ENCODE measurements at regions not wholly inside any gene's neighbourhood (a gene's known extent, or its start where the extent isn't known, plus 50 kb on each side); places are given as distances from the start of the nearest gene placed in this dataset.

- DNase-seq (ENCODE audit: low read depth) = no peak
These were observed 76.7 kb upstream of the UNC5A start for GRCh38 chr5:176733406-176734262.

DNA sequence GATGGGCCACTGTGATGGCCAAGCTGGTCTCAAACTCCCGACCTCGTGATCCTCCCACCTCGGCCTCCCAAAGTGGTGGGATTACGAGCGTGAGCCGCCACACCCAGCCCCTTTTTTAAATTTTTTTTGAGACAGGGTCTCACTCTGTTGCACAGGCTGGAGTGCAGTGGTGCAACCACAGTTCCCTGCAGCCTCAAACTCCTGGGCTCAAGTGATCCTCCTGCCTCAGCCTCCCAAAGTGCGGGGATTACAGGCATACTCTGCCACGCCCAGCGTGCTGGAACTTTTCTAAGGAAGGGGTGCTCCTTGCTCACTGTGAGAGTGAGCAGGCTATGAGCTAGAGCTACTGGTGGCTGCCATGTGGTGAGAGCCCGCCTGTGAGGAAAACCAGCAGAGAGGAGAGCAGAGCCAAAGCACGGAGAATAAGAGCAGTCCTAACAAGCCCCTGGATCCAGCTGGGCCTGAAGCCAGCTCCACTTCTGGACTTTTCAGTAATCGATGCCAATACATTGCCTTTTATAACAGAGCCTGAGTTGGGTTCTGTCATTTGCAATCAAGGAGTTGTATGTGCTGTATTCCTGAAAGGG, 75.5 kb upstream of the UNC5A start:
- DNase-seq (ENCODE audit: low read depth) = no peak

DNA sequence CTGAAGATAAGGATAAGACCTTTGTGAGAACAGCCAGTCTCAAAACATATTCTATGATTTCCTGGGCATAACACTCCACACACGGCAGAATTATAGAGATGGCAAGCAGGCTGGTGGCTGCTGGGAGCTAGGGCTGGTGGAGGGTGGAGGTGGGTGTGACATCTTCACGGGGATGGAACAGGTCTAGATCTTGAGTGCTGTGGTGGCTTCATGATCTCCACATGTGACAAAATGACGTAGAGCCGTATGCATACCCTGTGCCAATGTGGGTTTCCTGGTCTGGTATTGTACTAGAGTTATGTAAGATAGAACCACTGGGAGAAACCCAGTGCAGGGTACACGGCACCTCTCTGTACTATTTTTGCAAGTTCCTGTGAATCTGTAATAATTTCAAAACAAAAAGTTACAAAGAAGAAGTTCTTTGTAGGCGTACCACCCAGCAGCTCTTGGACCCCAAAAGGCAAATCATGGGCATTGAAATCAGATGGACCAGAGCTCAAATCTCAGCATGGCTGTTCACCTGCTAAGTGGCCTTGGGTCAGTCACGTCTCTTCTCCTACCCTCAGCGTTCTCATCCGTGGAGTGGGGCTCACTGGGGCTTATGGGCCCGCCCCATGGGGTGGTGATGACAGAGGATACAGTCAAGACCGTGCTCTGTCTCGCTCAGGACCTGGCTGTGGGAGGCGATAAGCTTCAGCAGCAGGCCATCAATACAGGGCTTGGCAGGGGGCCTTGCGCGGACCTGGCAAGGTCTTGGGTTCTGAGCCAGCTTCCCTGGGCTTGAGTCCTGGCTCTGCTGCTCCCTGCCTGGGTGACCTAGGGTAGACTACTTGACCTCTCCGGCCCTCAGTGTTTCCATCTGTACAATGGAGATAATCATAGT, 74.7 kb upstream of the UNC5A start:
- no peak for DNase-seq (ENCODE audit: low read depth)

- no peak for DNase-seq (ENCODE audit: low read depth)
These were observed 73.9 kb upstream of the UNC5A start for GRCh38 chr5:176736301-176736930.

GRCh38 chr5:176736931-176737745, 73.2 kb upstream of the UNC5A start:
- DNase-seq (ENCODE audit: low read depth) = no peak

DNA sequence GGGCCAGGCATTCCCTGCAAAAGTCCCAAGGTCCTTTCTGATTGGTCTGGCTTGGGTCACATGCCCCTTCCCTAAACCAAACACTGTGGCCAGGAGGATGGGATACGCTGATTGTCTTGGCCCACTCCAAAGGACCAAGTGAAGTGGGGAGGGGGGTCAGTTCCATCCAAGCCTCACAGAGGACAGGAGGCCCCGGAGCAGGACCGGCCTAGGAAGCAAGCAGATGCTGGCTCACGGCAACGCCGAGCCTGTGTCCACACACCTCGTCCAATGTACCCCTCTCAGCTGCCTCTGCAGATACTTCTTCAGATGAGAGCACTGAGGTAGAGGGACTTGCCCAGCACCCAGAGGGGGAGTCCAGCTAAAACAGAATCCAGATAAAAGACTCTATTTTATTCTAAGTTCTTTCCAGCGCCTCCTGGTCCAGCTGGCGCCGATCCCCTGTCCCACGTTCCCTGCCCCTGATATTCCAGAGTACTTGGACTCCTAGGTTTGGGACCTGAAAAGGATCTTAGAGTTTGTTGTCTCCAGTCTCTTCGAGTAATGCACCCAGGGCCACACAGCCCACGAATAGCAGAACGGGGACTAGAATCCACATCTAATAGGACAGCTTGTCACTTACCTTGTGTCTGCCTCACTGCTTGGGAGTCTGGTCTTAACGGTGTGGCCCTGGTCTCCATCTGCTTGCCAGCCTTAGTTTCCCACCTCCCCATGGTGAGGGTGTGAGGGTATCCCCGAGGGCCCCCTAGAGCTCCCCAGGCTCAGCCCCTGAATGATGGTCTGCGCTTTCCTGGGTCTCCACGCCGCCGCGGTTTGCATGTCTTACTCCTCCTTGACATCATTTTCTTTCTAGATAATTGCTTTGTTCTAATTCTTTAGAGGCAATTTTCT, 72.4 kb upstream of the UNC5A start:
- no peak for DNase-seq (ENCODE audit: low read depth)

GRCh38 chr5:176738637-176739250, 71.6 kb upstream of the UNC5A start:
- DNase-seq (ENCODE audit: low read depth) = no peak

DNA sequence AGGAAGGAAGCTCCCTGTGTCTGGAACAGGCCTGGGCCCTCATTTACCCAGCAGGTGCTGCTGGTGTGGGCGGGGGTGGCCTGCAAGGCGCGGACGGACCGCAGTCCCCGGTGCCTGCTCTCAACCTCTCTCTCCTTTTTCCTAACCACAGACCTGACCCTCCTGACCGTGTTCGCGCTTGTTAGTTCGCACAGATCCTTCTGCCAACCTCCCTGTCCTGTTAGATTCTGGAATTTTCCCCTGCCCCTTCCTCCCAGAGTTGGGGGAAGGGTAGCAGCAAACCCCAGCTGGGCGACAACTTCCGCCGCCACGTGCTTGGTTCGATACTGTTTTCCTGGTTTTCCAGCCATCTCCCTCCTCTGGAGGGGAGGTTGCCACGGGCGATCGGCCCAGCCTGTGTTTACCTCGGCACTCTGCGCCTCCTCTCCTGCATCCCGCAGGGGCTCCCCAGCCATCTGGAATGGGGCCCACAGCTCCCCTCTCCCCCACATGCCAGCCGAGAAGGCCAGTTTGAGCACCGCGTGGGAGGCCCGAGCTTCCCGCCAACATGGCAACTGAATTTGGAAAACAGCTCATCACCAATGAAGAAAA, 70.8 kb upstream of the UNC5A start:
- DNase-seq (ENCODE audit: low read depth) = no peak

DNA sequence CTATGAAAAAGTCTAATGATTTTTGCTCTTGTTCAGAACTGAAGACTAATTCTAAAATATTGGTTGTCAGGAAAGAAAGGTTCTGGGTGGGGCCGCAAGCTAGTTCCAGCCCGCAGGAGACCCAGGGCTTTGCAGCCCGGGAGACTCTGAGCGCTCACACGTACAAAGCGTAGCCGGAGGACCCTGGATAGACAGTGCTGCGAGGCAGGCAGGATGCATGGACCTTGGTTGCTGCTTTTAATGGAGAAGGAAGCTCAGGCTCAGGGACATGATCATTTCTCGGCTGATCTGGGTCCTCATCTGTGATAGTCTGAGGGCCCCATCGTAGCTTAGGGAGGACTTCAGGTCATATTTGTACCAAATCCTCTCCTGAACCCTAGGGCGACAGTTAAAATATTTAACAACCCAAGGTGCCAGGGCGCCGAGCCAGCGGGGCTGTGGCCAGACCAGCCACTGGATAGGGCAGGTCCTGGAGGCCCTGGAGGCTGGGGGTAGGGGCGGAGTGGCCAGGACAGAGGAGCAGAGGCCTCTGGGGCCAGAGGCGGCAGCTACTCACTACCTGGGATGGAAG, 70.1 kb upstream of the UNC5A start:
- no peak for DNase-seq (ENCODE audit: low read depth)

DNA sequence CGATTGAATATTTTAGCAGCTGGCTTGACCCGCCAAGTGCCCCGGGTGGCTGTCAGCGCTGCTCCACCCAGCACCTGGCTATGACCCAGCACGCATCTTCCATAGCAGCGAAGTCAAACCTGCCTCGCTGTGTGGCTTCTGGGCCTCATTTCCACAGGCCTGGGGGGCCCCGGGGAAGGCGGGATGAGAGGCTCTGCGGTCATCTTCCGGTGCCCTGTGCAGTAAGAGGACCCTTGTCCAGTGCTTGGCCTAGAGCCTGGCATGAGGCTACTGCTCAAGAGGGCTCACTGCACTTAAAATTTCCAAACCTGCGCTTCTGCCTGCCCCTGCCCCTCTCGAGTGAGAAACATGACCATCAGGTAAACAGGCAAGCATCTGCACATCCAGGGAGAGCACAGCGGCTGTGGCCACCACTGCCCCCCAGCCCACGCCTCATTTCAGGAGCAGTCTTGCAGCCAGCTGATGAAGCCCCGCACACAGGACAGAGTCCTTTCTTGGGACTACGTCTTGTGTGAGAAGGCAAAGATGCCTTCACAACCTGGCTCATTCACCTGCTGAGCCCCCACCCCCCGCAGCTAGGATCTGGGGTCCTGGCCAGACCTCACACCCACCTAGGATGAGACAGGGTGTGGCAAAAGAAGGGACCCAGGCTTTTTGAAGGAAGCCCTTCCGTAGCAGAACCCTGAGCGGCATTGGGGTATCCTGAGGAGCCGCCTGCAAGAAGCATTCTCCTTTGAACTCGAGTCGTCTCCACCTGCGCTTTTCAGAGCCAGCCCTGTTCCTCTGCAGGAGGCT, 69.5 kb upstream of the UNC5A start:
- DNase-seq (ENCODE audit: low read depth) = no peak

DNA sequence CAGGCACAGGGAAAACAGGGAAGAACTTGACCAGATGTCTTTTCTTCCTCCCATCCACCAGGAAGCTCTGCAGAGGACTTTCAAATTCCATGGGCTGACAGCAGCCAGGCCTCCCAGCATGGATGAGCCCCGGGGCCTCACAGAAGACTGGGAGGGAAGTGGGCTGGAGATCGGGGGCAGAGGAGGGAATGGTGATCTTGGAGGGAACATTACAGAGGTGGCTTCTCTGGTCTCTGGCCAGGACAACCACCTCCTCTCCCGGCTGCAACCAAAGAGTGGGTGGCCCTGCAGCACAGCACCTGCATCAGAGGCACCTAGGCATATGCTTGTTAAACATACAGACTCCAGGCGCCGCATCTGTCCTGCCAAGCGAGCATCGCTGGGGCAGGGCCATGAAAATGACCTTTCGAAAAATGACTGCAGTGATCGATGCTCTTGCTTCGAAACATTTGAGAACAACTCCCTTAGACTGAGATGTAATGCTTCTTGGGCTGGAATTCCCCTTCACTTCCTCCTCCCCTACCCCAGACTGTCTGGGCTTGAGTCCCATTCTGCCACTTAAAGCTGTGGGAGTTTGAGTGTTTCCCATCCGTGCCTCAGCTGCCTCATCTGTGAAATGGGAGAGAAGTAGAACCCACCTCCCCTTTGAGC, 68.7 kb upstream of the UNC5A start:
- no peak for DNase-seq (ENCODE audit: low read depth)

- no peak for DNase-seq (ENCODE audit: low read depth)
These were observed 67.9 kb upstream of the UNC5A start for GRCh38 chr5:176742246-176743105.

- DNase-seq (ENCODE audit: low read depth) = no peak
These were observed 67.1 kb upstream of the UNC5A start for GRCh38 chr5:176743136-176743861.

DNA sequence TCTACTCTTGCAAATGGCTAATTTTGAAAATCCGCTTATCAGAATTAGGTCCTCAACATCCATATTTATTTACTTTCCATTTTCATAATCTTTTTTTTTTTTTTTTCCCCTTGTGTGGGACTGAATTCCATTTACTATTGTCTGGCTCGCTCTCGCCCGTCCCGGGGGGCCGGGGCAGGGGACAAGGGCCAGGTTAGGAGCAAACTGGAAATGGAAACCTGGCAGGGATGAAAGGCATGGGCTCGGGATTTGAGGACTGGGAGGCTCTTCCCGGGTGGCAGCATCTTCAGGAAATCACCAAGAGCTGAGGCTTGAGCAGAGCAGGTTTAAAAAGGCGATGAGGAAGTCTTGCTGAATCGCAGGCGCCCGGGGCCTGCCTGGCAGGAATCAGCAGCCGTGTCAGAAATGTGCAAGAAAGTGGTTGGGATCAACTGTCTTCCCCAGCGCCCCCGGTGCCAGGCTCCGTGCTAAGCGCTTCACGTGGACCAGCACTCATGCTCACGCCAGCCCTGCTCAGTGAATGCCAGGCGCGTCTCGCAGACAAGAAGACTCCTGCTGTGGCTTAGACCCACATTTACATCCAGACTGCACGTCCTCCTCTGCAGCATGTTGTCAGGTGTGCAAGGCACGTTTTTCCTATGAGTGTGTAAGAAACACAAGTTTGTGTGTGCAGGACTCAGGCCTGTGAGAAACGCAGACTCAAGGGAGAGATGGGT, 66.3 kb upstream of the UNC5A start:
- no peak for DNase-seq (ENCODE audit: low read depth)

GRCh38 chr5:176744584-176744965, 65.8 kb upstream of the UNC5A start:
- DNase-seq (ENCODE audit: low read depth) = no peak

DNA sequence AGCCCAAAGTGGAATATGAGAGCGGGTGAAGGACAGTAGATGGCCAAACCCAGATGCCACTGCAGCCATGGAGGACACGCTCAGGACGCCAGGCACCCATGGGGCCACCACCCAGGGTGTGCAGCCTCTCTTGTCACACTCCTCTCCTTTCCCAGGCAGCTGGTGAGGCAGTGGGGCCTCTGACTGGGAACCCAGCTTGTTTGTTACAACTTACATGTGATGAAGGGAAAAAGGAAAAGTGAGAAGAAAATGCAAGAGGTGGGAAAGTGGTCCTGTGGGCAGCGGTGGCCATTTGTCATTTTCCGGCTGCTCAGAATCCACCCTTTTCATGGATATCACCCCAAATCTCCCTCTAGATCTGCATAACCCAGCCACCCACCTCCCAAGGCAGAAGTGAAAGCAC, 62.7 kb upstream of the UNC5A start:
- no peak for DNase-seq (ENCODE audit: low read depth)
